ENCODE measurements at regions not wholly inside any gene's neighbourhood (a gene's known extent, or its start where the extent isn't known, plus 50 kb on each side); places are given as distances from the start of the nearest gene placed in this dataset.

GRCh38 chr5:33341351-33341750 is 99.4 kb upstream of the TARS1 start:
- peak overlapping the region; percentile 69 to 81 for H3K27ac ChIP-seq
- intact Hi-C loops (cut with DNase I): no loop called here
- DNase-seq (ENCODE audit: low spot score in 2 of 2): no peak
- H3K4me3 ChIP-seq: no peak overlapping the region
- no peaks in the 10 kb centered on the region for H3K36me3 ChIP-seq
- peaks cover 0 to 39% of the 10 kb centered on the region in 2 donors for H3K4me1 ChIP-seq
- TF ChIP-seq CTCF (IDR thresholded peaks at IDR 0.05): no peak
- no peaks in the 10 kb centered on the region for H3K9me3 ChIP-seq
- no peaks in the 10 kb centered on the region for H3K27me3 ChIP-seq

GRCh38 chr5:33343676-33344327 is 97.0 kb upstream of the TARS1 start:
- Histone ChIP-seq H3K9me3 (no peaks in the 10 kb centered on the region), H3K4me3 (no peak overlapping the region), H3K4me1 (peaks cover 0 to 29% of the 10 kb centered on the region in 2 donors), H3K27me3 (no peaks in the 10 kb centered on the region), H3K27ac (peak overlapping the region; percentile 69 to 81), H3K36me3 (no peaks in the 10 kb centered on the region)
- intact Hi-C loops (cut with DNase I): loop anchor here (2.0 kb wide), 1 partner anchor 97 kb away; the partner anchor contains the start of gene TARS1
- no peak for DNase-seq (ENCODE audit: low spot score in 2 of 2)
- no peak for TF ChIP-seq CTCF (IDR thresholded peaks at IDR 0.05)

GRCh38 chr5:33346534-33346933 is 94.2 kb upstream of the TARS1 start:
- Histone ChIP-seq H3K4me1 (peaks cover 0 to 19% of the 10 kb centered on the region in 2 donors), H3K27ac (no peak overlapping the region), H3K4me3 (no peak overlapping the region), H3K27me3 (no peaks in the 10 kb centered on the region), H3K36me3 (no peaks in the 10 kb centered on the region), H3K9me3 (no peaks in the 10 kb centered on the region)
- DNase-seq (ENCODE audit: low spot score in 2 of 2): no peak
- no peak for TF ChIP-seq CTCF (IDR thresholded peaks at IDR 0.05)
- intact Hi-C loops (cut with DNase I): no loop called here

GRCh38 chr5:33361781-33362180 is 79.0 kb upstream of the TARS1 start:
- peaks cover 0 to 20% of the 10 kb centered on the region in 2 donors for H3K4me1 ChIP-seq
- H3K27ac ChIP-seq: peak overlapping the region; percentile 29 to 48
- H3K36me3 ChIP-seq: no peaks in the 10 kb centered on the region
- intact Hi-C loops (cut with DNase I): no loop called here
- H3K4me3 ChIP-seq: no peak overlapping the region
- DNase-seq (ENCODE audit: low spot score in 2 of 2): no peak
- no peak for TF ChIP-seq CTCF (IDR thresholded peaks at IDR 0.05)
- no peaks in the 10 kb centered on the region for H3K27me3 ChIP-seq
- no peaks in the 10 kb centered on the region for H3K9me3 ChIP-seq

- DNase-seq (ENCODE audit: low spot score in 2 of 2): peak in 1 of 2 donors; percentile 69
- no peaks in the 10 kb centered on the region for H3K27me3 ChIP-seq
- H3K36me3 ChIP-seq: no peaks in the 10 kb centered on the region
- peak overlapping the region; percentile 55 to 84 for H3K27ac ChIP-seq
- intact Hi-C loops (cut with DNase I): no loop called here
- no peaks in the 10 kb centered on the region for H3K9me3 ChIP-seq
- peaks cover 0 to 20% of the 10 kb centered on the region in 2 donors for H3K4me1 ChIP-seq
- no peak for TF ChIP-seq CTCF (IDR thresholded peaks at IDR 0.05)
- peak overlapping the region in 1 of 2 donors; percentile 1 for H3K4me3 ChIP-seq
Measured at GRCh38 chr5:33362915-33363314, 77.8 kb upstream of the TARS1 start.

Data from ascending aorta (tissue), 2 donors.